Upper lobe of right lung (tissue), 1 donor: ENCODE measurements at regions not wholly inside any gene's neighbourhood (a gene's known extent, or its start where the extent isn't known, plus 50 kb on each side); places are given as distances from the start of the nearest gene placed in this dataset.

Experiments used
- ATAC-seq: fragments of 200-7000 bp; cut with Tn5 transposase; one replicate; pipeline ENCODE4 v1.9.1; 2020; ENCODE audit warnings: mild to moderate bottlenecking, moderate library complexity
- DNase-seq: peaks from one replicate; pipeline ENCODE4 v3.0.0-alpha.2; 2020
- H3K27ac ChIP-seq: fragments of 200-600 bp; one replicate; pipeline ENCODE4 v1.8.0; 2022
- H3K27me3 ChIP-seq: fragments of 200-600 bp; one replicate; pipeline ENCODE4 v1.8.0; 2022; ENCODE audit warnings: mild to moderate bottlenecking
- H3K36me3 ChIP-seq: fragments of 200-600 bp; one replicate; pipeline ENCODE4 v1.8.0; 2022
- H3K4me1 ChIP-seq: fragments of 200-600 bp; one replicate; pipeline ENCODE4 v1.8.0; 2022
- H3K4me3 ChIP-seq: fragments of 200-600 bp; one replicate; pipeline ENCODE4 v1.8.0; 2022; ENCODE audit warnings: mild to moderate bottlenecking
- H3K9me3 ChIP-seq: fragments of 200-600 bp; one replicate; pipeline ENCODE4 v1.8.0; 2022
- CTCF ChIP-seq: fragments of 200-600 bp; IDR thresholded peaks from one replicate; pipeline ENCODE4 v1.8.0; 2022; ENCODE audit warnings: antibody characterized with exemption
- intact Hi-C: fragments of 100-400 bp; cut with DNase I; formaldehyde crosslinking; loops from one replicate; pipeline ENCODE4 v1.11.0; 2022
- donor health status: DM: no; HTN: yes; CAD: no; lungs with severe emphysema.

GRCh38 chr20:54318892-54319291 is 111.0 kb downstream of the PFDN4 start:
- H3K4me3 ChIP-seq = no peak overlapping the region
- H3K36me3 ChIP-seq = no peaks in the 10 kb centered on the region
- no peaks in the 10 kb centered on the region for H3K27me3 ChIP-seq
- intact Hi-C loops = no loop called here
- H3K9me3 ChIP-seq = no peaks in the 10 kb centered on the region
- TF ChIP-seq CTCF = no peak
- DNase-seq = no peak
- no peak overlapping the region for H3K27ac ChIP-seq
- no peak for ATAC-seq
- H3K4me1 ChIP-seq = no peaks in the 10 kb centered on the region

GRCh38 chr20:54320148-54320607 is 112.3 kb downstream of the PFDN4 start:
- H3K36me3 ChIP-seq = no peaks in the 10 kb centered on the region
- no peaks in the 10 kb centered on the region for H3K4me1 ChIP-seq
- DNase-seq (no peak), ATAC-seq (no peak)
- intact Hi-C loops = no loop called here
- H3K4me3 ChIP-seq = no peak overlapping the region
- H3K9me3 ChIP-seq = no peaks in the 10 kb centered on the region
- H3K27me3 ChIP-seq = no peaks in the 10 kb centered on the region
- no peak overlapping the region for H3K27ac ChIP-seq
- no peak for TF ChIP-seq CTCF

GRCh38 chr20:54321352-54322087 is 113.6 kb downstream of the PFDN4 start:
- ATAC-seq = no peak
- Histone ChIP-seq H3K9me3 (no peaks in the 10 kb centered on the region), H3K27ac (no peak overlapping the region), H3K4me1 (no peaks in the 10 kb centered on the region), H3K36me3 (no peaks in the 10 kb centered on the region), H3K27me3 (no peaks in the 10 kb centered on the region), H3K4me3 (no peak overlapping the region)
- intact Hi-C loops = no loop called here
- DNase-seq = no peak
- TF ChIP-seq CTCF = no peak

GRCh38 chr20:54323227-54323734 is 115.4 kb downstream of the PFDN4 start:
- no peak for TF ChIP-seq CTCF
- Histone ChIP-seq H3K4me1 (no peaks in the 10 kb centered on the region), H3K27me3 (peaks cover 4% of the 10 kb centered on the region), H3K27ac (no peak overlapping the region), H3K9me3 (no peaks in the 10 kb centered on the region), H3K36me3 (no peaks in the 10 kb centered on the region), H3K4me3 (no peak overlapping the region)
- DNase-seq (no peak), ATAC-seq (no peak)
- intact Hi-C loops = no loop called here

- no peak for TF ChIP-seq CTCF
- H3K36me3 ChIP-seq = no peaks in the 10 kb centered on the region
- DNase-seq (no peak), ATAC-seq (no peak)
- intact Hi-C loops = no loop called here
- H3K27ac ChIP-seq = no peak overlapping the region
- no peaks in the 10 kb centered on the region for H3K4me1 ChIP-seq
- peaks cover 4% of the 10 kb centered on the region for H3K27me3 ChIP-seq
- H3K9me3 ChIP-seq = no peaks in the 10 kb centered on the region
- no peak overlapping the region for H3K4me3 ChIP-seq
Measured at GRCh38 chr20:54324041-54324440, 116.2 kb downstream of the PFDN4 start.
